ENCODE measurements at regions not wholly inside any gene's neighbourhood (a gene's known extent, or its start where the extent isn't known, plus 50 kb on each side); places are given as distances from the start of the nearest gene placed in this dataset.

- Histone ChIP-seq H3K9me3 (ENCODE audit: control insufficient read depth in 4 of 4, insufficient read depth in 3 of 4, low read length in 3 of 4) (peaks cover 0 to 2% (median 0%) of the 10 kb centered on the region in 4 donors), H3K36me3 (ENCODE audit: control insufficient read depth in 4 of 4, insufficient read depth in 4 of 4, low read length in 4 of 4) (no peaks in the 10 kb centered on the region), H3K4me1 (ENCODE audit: control insufficient read depth in 5 of 5, insufficient read depth in 5 of 5, low read length in 5 of 5) (peaks cover 0 to 53% (median 6%) of the 10 kb centered on the region in 5 donors), H3K27me3 (ENCODE audit: control insufficient read depth in 3 of 3, insufficient read depth in 3 of 3, low read length in 2 of 3) (no peaks in the 10 kb centered on the region), H3K27ac (ENCODE audit: low read depth in 1 of 2, low read length in 1 of 2) (peak overlapping the region in 1 of 2 donors; percentile 45), H3K4me3 (no peak overlapping the region), H3K9ac (ENCODE audit: insufficient read depth in 1 of 2, low read length in 2 of 2) (no peak overlapping the region)
- DNase-seq (no peak), ATAC-seq (ENCODE audit: insufficient read depth, low FRiP score) (no peak)
- WGBS, 2 donors: 7 to 17% methylated on average over 4 of the region's 4 CpGs
- no peak for TF ChIP-seq CTCF (IDR thresholded peaks at IDR 0.05; ENCODE audit: control extremely low read depth, extremely low read depth)
Measured at GRCh38 chr15:39453620-39454019, 127.3 kb upstream of the THBS1 start.

- H3K9me3 ChIP-seq (ENCODE audit: control insufficient read depth in 4 of 4, insufficient read depth in 3 of 4, low read length in 3 of 4): peaks cover 0 to 2% (median 0%) of the 10 kb centered on the region in 4 donors
Measured at GRCh38 chr15:39454189-39454986, 126.5 kb upstream of the THBS1 start.

GRCh38 chr15:39455471-39455991, 125.3 kb upstream of the THBS1 start:
- TF ChIP-seq CTCF (IDR thresholded peaks at IDR 0.05; ENCODE audit: control extremely low read depth, extremely low read depth): no peak
- ATAC-seq (ENCODE audit: insufficient read depth, low FRiP score): no peak

More at GRCh38 chr15:39454189-39454986, 126.5 kb upstream of the THBS1 start:
- Histone ChIP-seq H3K9ac (ENCODE audit: insufficient read depth in 1 of 2, low read length in 2 of 2) (peak overlapping the region in 1 of 2 donors; percentile 47), H3K4me1 (ENCODE audit: control insufficient read depth in 5 of 5, insufficient read depth in 5 of 5, low read length in 5 of 5) (peaks cover 0 to 53% (median 6%) of the 10 kb centered on the region in 5 donors), H3K4me3 (no peak overlapping the region), H3K36me3 (ENCODE audit: control insufficient read depth in 4 of 4, insufficient read depth in 4 of 4, low read length in 4 of 4) (no peaks in the 10 kb centered on the region), H3K27me3 (ENCODE audit: control insufficient read depth in 3 of 3, insufficient read depth in 3 of 3, low read length in 2 of 3) (no peaks in the 10 kb centered on the region), H3K27ac (ENCODE audit: low read depth in 1 of 2, low read length in 1 of 2) (no peak overlapping the region)
- 44 to 54% methylated on average over 5 of the region's 5 CpGs for WGBS, 2 donors
- DNase-seq (peak in 2 of 3 donors; percentile 84 to 87), ATAC-seq (ENCODE audit: insufficient read depth, low FRiP score) (no peak)
- no peak for TF ChIP-seq CTCF (IDR thresholded peaks at IDR 0.05; ENCODE audit: control extremely low read depth, extremely low read depth)

More at GRCh38 chr15:39455471-39455991, 125.3 kb upstream of the THBS1 start:
- H3K4me3 ChIP-seq: no peak overlapping the region
- H3K27ac ChIP-seq (ENCODE audit: low read depth in 1 of 2, low read length in 1 of 2): no peak overlapping the region
- no peaks in the 10 kb centered on the region for H3K36me3 ChIP-seq (ENCODE audit: control insufficient read depth in 4 of 4, insufficient read depth in 4 of 4, low read length in 4 of 4)
- H3K27me3 ChIP-seq (ENCODE audit: control insufficient read depth in 3 of 3, insufficient read depth in 3 of 3, low read length in 2 of 3): no peaks in the 10 kb centered on the region
- H3K9me3 ChIP-seq (ENCODE audit: control insufficient read depth in 4 of 4, insufficient read depth in 3 of 4, low read length in 3 of 4): peaks cover 0 to 2% (median 0%) of the 10 kb centered on the region in 4 donors
- DNase-seq: no peak
- WGBS, 2 donors: 63 to 79% methylated on average over 5 of the region's 5 CpGs
- H3K9ac ChIP-seq (ENCODE audit: insufficient read depth in 1 of 2, low read length in 2 of 2): no peak overlapping the region
- peaks cover 0 to 47% (median 6%) of the 10 kb centered on the region in 5 donors for H3K4me1 ChIP-seq (ENCODE audit: control insufficient read depth in 5 of 5, insufficient read depth in 5 of 5, low read length in 5 of 5)
